CD14-positive monocyte (primary cell): ENCODE measurements at regions not wholly inside any gene's neighbourhood (a gene's known extent, or its start where the extent isn't known, plus 50 kb on each side); places are given as distances from the start of the nearest gene placed in this dataset.
A peak's percentile ranks its signal among the peaks of the same experiment; 100 is the strongest.

Experiments used
- DNase-seq, 3 donors: peaks; one replicate each; pipeline ENCODE4 v3.0.0-alpha.2; 2011 to 2022
- H2AFZ ChIP-seq: 2 replicates; pipeline ENCODE4 v1.6.0; 2012; ENCODE audit warnings: mild to moderate bottlenecking, low read depth, low read length, inconsistent platforms; ENCODE audit not compliant: insufficient read depth, poor library complexity, severe bottlenecking
- H3K27ac ChIP-seq, 2 donors: 1 replicate in 1 of 2; 2 replicates in 1 of 2; pipeline ENCODE4 v1.5.1; 2012 to 2013; ENCODE audit warnings: low read length in 2 of 2, control low read depth in 1 of 2, inconsistent platforms in 1 of 2, low read depth in 1 of 2, mild to moderate bottlenecking in 1 of 2
- H3K27me3 ChIP-seq, 2 donors: one replicate each; pipeline versions ENCODE4 v1.6.0 to v1.6.1; 2011 to 2013; ENCODE audit warnings: low read length in 2 of 2; ENCODE audit not compliant: control insufficient read depth in 2 of 2, insufficient read depth in 2 of 2
- H3K36me3 ChIP-seq, 2 donors: replicated peaks in 1 of 2; 1 replicate in 1 of 2; 2 replicates in 1 of 2; pipeline versions ENCODE4 v1.5.1 to v1.6.1; 2012 to 2013; ENCODE audit warnings: low read length in 2 of 2, control low read depth in 1 of 2, inconsistent platforms in 1 of 2, mild to moderate bottlenecking in 1 of 2; ENCODE audit not compliant: insufficient read depth in 2 of 2, control insufficient read depth in 1 of 2
- H3K4me1 ChIP-seq, 2 donors: 1 replicate in 1 of 2; 2 replicates in 1 of 2; pipeline versions ENCODE4 v1.5.1 to v1.6.1; 2012 to 2013; ENCODE audit warnings: low read length in 2 of 2, control low read depth in 1 of 2, inconsistent platforms in 1 of 2, mild to moderate bottlenecking in 1 of 2, moderate library complexity in 1 of 2; ENCODE audit not compliant: insufficient read depth in 2 of 2, control insufficient read depth in 1 of 2
- H3K4me2 ChIP-seq: replicated peaks from 2 replicates; pipeline ENCODE3; 2012; ENCODE audit warnings: low read length, moderate library complexity, mild to moderate bottlenecking; ENCODE audit not compliant: poor library complexity, severe bottlenecking; ENCODE audit errors: extremely low read depth
- H3K4me3 ChIP-seq, 3 experiments: fragments of 200-600 bp in 1 of 3; sonication (generic) in 1 of 3; replicated peaks in 1 of 3; 1 replicate in 2 of 3; 2 replicates in 1 of 3; pipeline ENCODE4 v1.5.1; 2011 to 2013; ENCODE audit warnings: low read length in 3 of 3, mild to moderate bottlenecking in 3 of 3, control low read depth in 2 of 3, low read depth in 2 of 3, inconsistent platforms in 1 of 3, moderate library complexity in 1 of 3
- H3K79me2 ChIP-seq: 2 replicates; pipeline ENCODE4 v1.6.0; 2012; ENCODE audit warnings: mild to moderate bottlenecking, control low read depth, inconsistent platforms, low read length, moderate library complexity; ENCODE audit not compliant: insufficient read depth
- H3K9ac ChIP-seq: 2 replicates; pipeline ENCODE4 v1.6.0; 2017; ENCODE audit warnings: low read length, mild to moderate bottlenecking; ENCODE audit not compliant: insufficient read depth, poor library complexity, severe bottlenecking
- H3K9me3 ChIP-seq, 2 donors: replicated peaks in 1 of 2; 1 replicate in 1 of 2; 2 replicates in 1 of 2; pipeline versions ENCODE4 v1.5.1 to v1.6.1; 2012 to 2013; ENCODE audit warnings: low read length in 2 of 2, control low read depth in 1 of 2; ENCODE audit not compliant: control insufficient read depth in 1 of 2, insufficient read depth in 1 of 2
- H4K20me1 ChIP-seq: 2 replicates; pipeline ENCODE4 v1.6.0; 2012; ENCODE audit warnings: mild to moderate bottlenecking, low read length, control low read depth, moderate library complexity; ENCODE audit not compliant: insufficient read depth
- H3K27ac Mint-ChIP-seq, 7 donors: one replicate each; pipeline ENCODE4 v1.8.0; 2020; ENCODE audit warnings: mild to moderate bottlenecking in 7 of 7, mixed read lengths in 7 of 7, moderate library complexity in 6 of 7, inconsistent platforms in 2 of 7
- H3K27me3 Mint-ChIP-seq, 3 donors: one replicate each; pipeline ENCODE4 v1.8.0; 2021 to 2022; ENCODE audit warnings: low read depth in 3 of 3, mild to moderate bottlenecking in 3 of 3, mixed read lengths in 3 of 3, moderate library complexity in 3 of 3, inconsistent platforms in 1 of 3
- H3K36me3 Mint-ChIP-seq, 2 donors: one replicate each; pipeline ENCODE4 v1.8.0; 2020; ENCODE audit warnings: mixed read lengths in 2 of 2, inconsistent platforms in 1 of 2, mild to moderate bottlenecking in 1 of 2
- H3K4me1 Mint-ChIP-seq: one replicate; pipeline ENCODE4 v1.8.0; 2020; ENCODE audit warnings: mild to moderate bottlenecking, mixed read lengths
- H3K4me3 Mint-ChIP-seq, 2 donors: one replicate each; pipeline ENCODE4 v1.8.0; 2020; ENCODE audit warnings: mild to moderate bottlenecking in 2 of 2, mixed read lengths in 2 of 2, moderate library complexity in 1 of 2
- H3K9me3 Mint-ChIP-seq, 7 donors: one replicate each; pipeline ENCODE4 v1.8.0; 2020 to 2022; ENCODE audit warnings: mixed read lengths in 7 of 7, mild to moderate bottlenecking in 6 of 7, moderate library complexity in 6 of 7, inconsistent platforms in 2 of 7
- WGBS: methylation state at CpG from one replicate; pipeline ENCODE4 v1.1.5; 2013; ENCODE audit warnings: missing lambda C conversion rate; ENCODE audit not compliant: insufficient coverage; 5-methylcytosine and 5-hydroxymethylcytosine counted together
- intact Hi-C, 2 donors: fragments of 100-400 bp; cut with micrococcal nuclease; formaldehyde crosslinking; loops; one replicate each; pipeline versions ENCODE4 v1.15.0 to v1.15.1; 2023
- TF ChIP-seq, protein P1 (sequence below): fragments of 200-600 bp; IDR thresholded peaks from one replicate; pipeline ENCODE4 v1.8.0; 2022; ENCODE audit warnings: antibody characterized with exemption, mild to moderate bottlenecking

- no peaks in the 10 kb centered on the region for H3K79me2 ChIP-seq
- no peaks in the 10 kb centered on the region for H4K20me1 ChIP-seq
- Mint-ChIP-seq H3K36me3 (no peaks in the 10 kb centered on the region), H3K4me1 (peaks cover 27% of the 10 kb centered on the region), H3K27me3 (peaks cover 0 to 3% (median 0%) of the 10 kb centered on the region in 3 donors), H3K4me3 (peak overlapping the region; percentile 65 to 88), H3K9me3 (no peaks in the 10 kb centered on the region), H3K27ac (peak overlapping the region in 1 of 7 donors; percentile 42)
- H3K9me3 ChIP-seq = no peaks in the 10 kb centered on the region
- no peak for DNase-seq
- H3K4me2 ChIP-seq = peak overlapping the region; percentile 67
- H3K36me3 ChIP-seq = no peaks in the 10 kb centered on the region
- peaks cover 14 to 15% of the 10 kb centered on the region in 2 donors for H3K4me1 ChIP-seq
- H3K9ac ChIP-seq = no peak overlapping the region
- H3K4me3 ChIP-seq = peak overlapping the region; percentile 2 to 48 (median 27)
- TF ChIP-seq, protein P1, sequence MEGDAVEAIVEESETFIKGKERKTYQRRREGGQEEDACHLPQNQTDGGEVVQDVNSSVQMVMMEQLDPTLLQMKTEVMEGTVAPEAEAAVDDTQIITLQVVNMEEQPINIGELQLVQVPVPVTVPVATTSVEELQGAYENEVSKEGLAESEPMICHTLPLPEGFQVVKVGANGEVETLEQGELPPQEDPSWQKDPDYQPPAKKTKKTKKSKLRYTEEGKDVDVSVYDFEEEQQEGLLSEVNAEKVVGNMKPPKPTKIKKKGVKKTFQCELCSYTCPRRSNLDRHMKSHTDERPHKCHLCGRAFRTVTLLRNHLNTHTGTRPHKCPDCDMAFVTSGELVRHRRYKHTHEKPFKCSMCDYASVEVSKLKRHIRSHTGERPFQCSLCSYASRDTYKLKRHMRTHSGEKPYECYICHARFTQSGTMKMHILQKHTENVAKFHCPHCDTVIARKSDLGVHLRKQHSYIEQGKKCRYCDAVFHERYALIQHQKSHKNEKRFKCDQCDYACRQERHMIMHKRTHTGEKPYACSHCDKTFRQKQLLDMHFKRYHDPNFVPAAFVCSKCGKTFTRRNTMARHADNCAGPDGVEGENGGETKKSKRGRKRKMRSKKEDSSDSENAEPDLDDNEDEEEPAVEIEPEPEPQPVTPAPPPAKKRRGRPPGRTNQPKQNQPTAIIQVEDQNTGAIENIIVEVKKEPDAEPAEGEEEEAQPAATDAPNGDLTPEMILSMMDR = no peak
- H3K27ac ChIP-seq = no peak overlapping the region
- intact Hi-C loops = no loop called here
- peak overlapping the region; percentile 71 for H2AFZ ChIP-seq
- WGBS = 4% methylated on average over 3 of the region's 5 CpGs
- no peaks in the 10 kb centered on the region for H3K27me3 ChIP-seq
Measured at GRCh38 chr4:13982010-13982409, 354.5 kb upstream of the BOD1L1 start.

GRCh38 chr4:13983189-13983790, 355.8 kb upstream of the BOD1L1 start:
- no peak overlapping the region for H3K27ac Mint-ChIP-seq
- no peak overlapping the region for H3K27ac ChIP-seq
- H3K9me3 Mint-ChIP-seq = no peaks in the 10 kb centered on the region
- TF ChIP-seq, protein P1 = no peak
- 83% methylated on average over 3 of the region's 3 CpGs for WGBS
- peaks cover 14 to 15% of the 10 kb centered on the region in 2 donors for H3K4me1 ChIP-seq
- H3K79me2 ChIP-seq = no peaks in the 10 kb centered on the region
- no peak for DNase-seq
- H3K9me3 ChIP-seq = no peaks in the 10 kb centered on the region
- no peaks in the 10 kb centered on the region for H3K36me3 Mint-ChIP-seq
- no peaks in the 10 kb centered on the region for H3K36me3 ChIP-seq
- no peak overlapping the region for H3K4me2 ChIP-seq
- peaks cover 0 to 3% (median 0%) of the 10 kb centered on the region in 3 donors for H3K27me3 Mint-ChIP-seq
- intact Hi-C loops = no loop called here
- no peak overlapping the region for H3K4me3 Mint-ChIP-seq
- H3K4me1 Mint-ChIP-seq = peaks cover 27% of the 10 kb centered on the region
- H4K20me1 ChIP-seq = no peaks in the 10 kb centered on the region
- H3K4me3 ChIP-seq = no peak overlapping the region
- H3K9ac ChIP-seq = no peak overlapping the region
- no peak overlapping the region for H2AFZ ChIP-seq
- H3K27me3 ChIP-seq = no peaks in the 10 kb centered on the region
